Skeletal muscle tissue (tissue), 3 donors: ENCODE measurements at regions not wholly inside any gene's neighbourhood (a gene's known extent, or its start where the extent isn't known, plus 50 kb on each side); places are given as distances from the start of the nearest gene placed in this dataset.
A peak's percentile ranks its signal among the peaks of the same experiment; 100 is the strongest.

ENCODE experiments used
- H3K27ac ChIP-seq: one replicate; pipeline ENCODE4 v1.7.0; 2013; ENCODE audit warnings: mild to moderate bottlenecking, low read depth, low read length, inconsistent platforms
- H3K27me3 ChIP-seq, 3 donors: one replicate each; pipeline ENCODE4 v1.7.0; 2013; ENCODE audit warnings: low read length in 3 of 3; ENCODE audit not compliant: control insufficient read depth in 3 of 3, insufficient read depth in 3 of 3
- H3K36me3 ChIP-seq, 3 donors: one replicate each; pipeline ENCODE4 v1.7.0; 2013; ENCODE audit warnings: low read length in 3 of 3; ENCODE audit not compliant: control insufficient read depth in 3 of 3, insufficient read depth in 3 of 3
- H3K4me1 ChIP-seq, 3 donors: one replicate each; pipeline ENCODE4 v1.7.0; 2013; ENCODE audit warnings: low read length in 3 of 3, mild to moderate bottlenecking in 3 of 3; ENCODE audit not compliant: control insufficient read depth in 3 of 3, insufficient read depth in 3 of 3
- H3K4me3 ChIP-seq, 3 donors: one replicate each; pipeline ENCODE4 v1.7.0; 2013; ENCODE audit warnings: low read length in 3 of 3
- H3K9ac ChIP-seq, 3 donors: one replicate each; pipeline ENCODE4 v1.7.0; 2013; ENCODE audit warnings: low read length in 3 of 3, mild to moderate bottlenecking in 3 of 3, moderate library complexity in 2 of 3, low read depth in 1 of 3
- H3K9me3 ChIP-seq, 3 donors: one replicate each; pipeline ENCODE4 v1.7.0; 2013; ENCODE audit warnings: low read length in 3 of 3; ENCODE audit not compliant: control insufficient read depth in 3 of 3
- donor health status: Osteomylitis.

- no peak overlapping the region for H3K27ac ChIP-seq
- H3K9ac ChIP-seq, result no peak overlapping the region
- H3K9me3 ChIP-seq, result no peaks in the 10 kb centered on the region
- peak overlapping the region in 1 of 3 donors; percentile 61 for H3K4me3 ChIP-seq
- peaks cover 4 to 15% (median 4%) of the 10 kb centered on the region in 3 donors for H3K4me1 ChIP-seq
- no peaks in the 10 kb centered on the region for H3K36me3 ChIP-seq
- peaks cover 28 to 45% (median 32%) of the 10 kb centered on the region in 3 donors for H3K27me3 ChIP-seq
Observed at GRCh38 chr1:98054367-98054701, 133.5 kb upstream of the DPYD start.

- H3K36me3 ChIP-seq, result no peaks in the 10 kb centered on the region
- no peaks in the 10 kb centered on the region for H3K9me3 ChIP-seq
- H3K4me1 ChIP-seq, result peaks cover 4 to 19% (median 4%) of the 10 kb centered on the region in 3 donors
- H3K27me3 ChIP-seq, result peaks cover 34 to 51% (median 38%) of the 10 kb centered on the region in 3 donors
- peak overlapping the region; percentile 60 to 65 (median 61) for H3K4me3 ChIP-seq
- no peak overlapping the region for H3K27ac ChIP-seq
- H3K9ac ChIP-seq, result no peak overlapping the region
Observed at GRCh38 chr1:98053471-98054366, 132.9 kb upstream of the DPYD start.

- Histone ChIP-seq H3K4me3 (no peak overlapping the region), H3K27ac (no peak overlapping the region), H3K9me3 (no peaks in the 10 kb centered on the region), H3K27me3 (peaks cover 41 to 64% (median 48%) of the 10 kb centered on the region in 3 donors), H3K4me1 (peaks cover 4 to 21% (median 4%) of the 10 kb centered on the region in 3 donors), H3K36me3 (no peaks in the 10 kb centered on the region), H3K9ac (no peak overlapping the region)
Observed at GRCh38 chr1:98051065-98051675, 130.3 kb upstream of the DPYD start.

GRCh38 chr1:98049370-98050135 is 128.7 kb upstream of the DPYD start:
- no peak overlapping the region for H3K27ac ChIP-seq
- no peak overlapping the region for H3K4me3 ChIP-seq
- no peaks in the 10 kb centered on the region for H3K36me3 ChIP-seq
- no peaks in the 10 kb centered on the region for H3K9me3 ChIP-seq
- peaks cover 54 to 59% (median 57%) of the 10 kb centered on the region in 3 donors for H3K27me3 ChIP-seq
- no peak overlapping the region for H3K9ac ChIP-seq
- peaks cover 4 to 21% (median 10%) of the 10 kb centered on the region in 3 donors for H3K4me1 ChIP-seq

GRCh38 chr1:98048751-98049325 is 128.0 kb upstream of the DPYD start:
- peaks cover 56 to 63% (median 62%) of the 10 kb centered on the region in 3 donors for H3K27me3 ChIP-seq
- H3K27ac ChIP-seq, result no peak overlapping the region
- H3K9me3 ChIP-seq, result no peaks in the 10 kb centered on the region
- no peak overlapping the region for H3K4me3 ChIP-seq
- H3K9ac ChIP-seq, result no peak overlapping the region
- no peaks in the 10 kb centered on the region for H3K36me3 ChIP-seq
- peaks cover 4 to 18% (median 7%) of the 10 kb centered on the region in 3 donors for H3K4me1 ChIP-seq

GRCh38 chr1:98048244-98048643 is 127.4 kb upstream of the DPYD start:
- H3K9me3 ChIP-seq, result no peaks in the 10 kb centered on the region
- H3K27ac ChIP-seq, result no peak overlapping the region
- peaks cover 50 to 60% (median 60%) of the 10 kb centered on the region in 3 donors for H3K27me3 ChIP-seq
- H3K36me3 ChIP-seq, result no peaks in the 10 kb centered on the region
- peaks cover 2 to 12% (median 5%) of the 10 kb centered on the region in 3 donors for H3K4me1 ChIP-seq
- no peak overlapping the region for H3K4me3 ChIP-seq
- no peak overlapping the region for H3K9ac ChIP-seq

- Histone ChIP-seq H3K4me3 (no peak overlapping the region), H3K27me3 (peaks cover 45 to 57% (median 56%) of the 10 kb centered on the region in 3 donors), H3K9ac (no peak overlapping the region), H3K27ac (no peak overlapping the region), H3K4me1 (peaks cover 2 to 8% (median 5%) of the 10 kb centered on the region in 3 donors), H3K36me3 (no peaks in the 10 kb centered on the region), H3K9me3 (no peaks in the 10 kb centered on the region)
Observed at GRCh38 chr1:98047171-98047570, 126.3 kb upstream of the DPYD start.

GRCh38 chr1:98045767-98046641 is 125.2 kb upstream of the DPYD start:
- Histone ChIP-seq H3K27ac (no peak overlapping the region), H3K27me3 (peaks cover 45 to 57% (median 53%) of the 10 kb centered on the region in 3 donors), H3K9ac (no peak overlapping the region), H3K4me3 (peak overlapping the region in 1 of 3 donors; percentile 40), H3K9me3 (no peaks in the 10 kb centered on the region), H3K36me3 (no peaks in the 10 kb centered on the region), H3K4me1 (peaks cover 2 to 8% (median 5%) of the 10 kb centered on the region in 3 donors)
